ENCODE measurements at regions not wholly inside any gene's neighbourhood (a gene's known extent, or its start where the extent isn't known, plus 50 kb on each side); places are given as distances from the start of the nearest gene placed in this dataset.

GRCh38 chr6:18664401-18664800 is 277.3 kb downstream of the RNF144B start:
- Histone ChIP-seq H3K4me2 (no peak overlapping the region), H2AFZ (ENCODE audit: low read depth) (no peak overlapping the region), H3K27me3 (ENCODE audit: insufficient read depth) (no peaks in the 10 kb centered on the region), H3F3A (replicated peaks; ENCODE audit: insufficient read depth) (no peaks in the 10 kb centered on the region), H3K4me3 (ENCODE audit: low read depth in 2 of 2, low read length in 1 of 2) (no peak overlapping the region), H3K9ac (no peak overlapping the region), H3K9me2 (no peaks in the 10 kb centered on the region), H3K79me2 (ENCODE audit: insufficient read depth) (no peaks in the 10 kb centered on the region), H3K4me1 (ENCODE audit: control insufficient read depth in 1 of 2, insufficient read depth in 2 of 2, low read depth in 1 of 2, low read length in 1 of 2) (no peaks in the 10 kb centered on the region), H3K36me3 (replicated peaks in 1 of 2; ENCODE audit: control insufficient read depth in 1 of 2, insufficient read depth in 2 of 2, low read length in 1 of 2) (no peaks in the 10 kb centered on the region), H3K9me3 (no peaks in the 10 kb centered on the region), H4K20me1 (ENCODE audit: insufficient read depth) (no peaks in the 10 kb centered on the region), H3K27ac (ENCODE audit: low read depth in 2 of 2, low read length in 1 of 2) (no peak overlapping the region)
- 28% methylated on average over 5 of the region's 5 CpGs for WGBS (ENCODE audit: low lambda C conversion rate)
- no peak for TF ChIP-seq EP300 (IDR thresholded peaks at IDR 0.05; ENCODE audit: borderline replicate concordance in 1 of 2, low read depth in 1 of 2, low read length in 1 of 2)
- TF ChIP-seq TCF12 (IDR thresholded peaks at IDR 0.05) = no peak
- no peak for TF ChIP-seq CHD2 (IDR thresholded peaks at IDR 0.05; ENCODE audit: low read length, partially characterized antibody)
- no peak for TF ChIP-seq SIN3A (IDR thresholded peaks at IDR 0.05; ENCODE audit: borderline replicate concordance, low read depth, low read length)
- TF ChIP-seq RAD21 (IDR thresholded peaks at IDR 0.05; ENCODE audit: low read length) = no peak
- TF ChIP-seq GATA2 (CRISPR knock-in tag; IDR thresholded peaks at IDR 0.05) = no peak
- no peak for TF ChIP-seq CTCF (IDR thresholded peaks at IDR 0.05)
- no peak for TF ChIP-seq EZH2phosphoT487 (IDR thresholded peaks at IDR 0.05; ENCODE audit: borderline replicate concordance, low read depth)
- TF ChIP-seq USF1 (IDR thresholded peaks at IDR 0.05; ENCODE audit: borderline replicate concordance, low read depth) = no peak
- TF ChIP-seq JUND (IDR thresholded peaks at IDR 0.05) = no peak
- TF ChIP-seq FOXM1 (IDR thresholded peaks at IDR 0.05; ENCODE audit: low read depth) = no peak
- no peak for TF ChIP-seq MEF2A (IDR thresholded peaks at IDR 0.05; ENCODE audit: borderline replicate concordance, low read depth)
- no peak for TF ChIP-seq NRF1 (IDR thresholded peaks at IDR 0.05; ENCODE audit: low read depth, low read length)
- DNase-seq = no peak
- ChIA-PET POLR2A (no interaction called here), CTCF (no interaction called here)

GRCh38 chr6:18667612-18668011 is 280.5 kb downstream of the RNF144B start:
- Histone ChIP-seq H2AFZ (ENCODE audit: low read depth) (no peak overlapping the region), H3K36me3 (replicated peaks in 1 of 2; ENCODE audit: control insufficient read depth in 1 of 2, insufficient read depth in 2 of 2, low read length in 1 of 2) (no peaks in the 10 kb centered on the region), H3K4me3 (ENCODE audit: low read depth in 2 of 2, low read length in 1 of 2) (no peak overlapping the region), H3K27ac (ENCODE audit: low read depth in 2 of 2, low read length in 1 of 2) (no peak overlapping the region), H3K9me2 (no peaks in the 10 kb centered on the region), H3K4me1 (ENCODE audit: control insufficient read depth in 1 of 2, insufficient read depth in 2 of 2, low read depth in 1 of 2, low read length in 1 of 2) (no peaks in the 10 kb centered on the region), H3K79me2 (ENCODE audit: insufficient read depth) (no peaks in the 10 kb centered on the region), H4K20me1 (ENCODE audit: insufficient read depth) (no peaks in the 10 kb centered on the region), H3K9me3 (no peaks in the 10 kb centered on the region), H3K4me2 (no peak overlapping the region), H3K27me3 (ENCODE audit: insufficient read depth) (no peaks in the 10 kb centered on the region), H3K9ac (no peak overlapping the region), H3F3A (replicated peaks; ENCODE audit: insufficient read depth) (no peaks in the 10 kb centered on the region)
- POLR2A ChIA-PET = no interaction called here
- 9% methylated on average over 2 of the region's 2 CpGs for WGBS (ENCODE audit: low lambda C conversion rate)
- DNase-seq = no peak
- TF ChIP-seq REST (IDR thresholded peaks at IDR 0.05; ENCODE audit: low read depth, low read length) = no peak
- no peak for TF ChIP-seq EP300 (IDR thresholded peaks at IDR 0.05; ENCODE audit: borderline replicate concordance in 1 of 2, low read depth in 1 of 2, low read length in 1 of 2)
- no peak for TF ChIP-seq MEF2A (IDR thresholded peaks at IDR 0.05; ENCODE audit: borderline replicate concordance, low read depth)
- no peak for TF ChIP-seq MXI1 (IDR thresholded peaks at IDR 0.05; ENCODE audit: low read depth, low read length)
- no peak for TF ChIP-seq IRF3 (IDR thresholded peaks at IDR 0.05; ENCODE audit: low read depth, low read length)
- no peak for TF ChIP-seq ELF1 (IDR thresholded peaks at IDR 0.05)
- TF ChIP-seq SIN3A (IDR thresholded peaks at IDR 0.05; ENCODE audit: borderline replicate concordance, low read depth, low read length) = no peak
- no peak for TF ChIP-seq NRF1 (IDR thresholded peaks at IDR 0.05; ENCODE audit: low read depth, low read length)
- TF ChIP-seq SMC3 (IDR thresholded peaks at IDR 0.05; ENCODE audit: low read depth, low read length) = no peak
- no peak for TF ChIP-seq EZH2phosphoT487 (IDR thresholded peaks at IDR 0.05; ENCODE audit: borderline replicate concordance, low read depth)
- no peak for TF ChIP-seq YY1 (IDR thresholded peaks at IDR 0.05; ENCODE audit: low read depth)
- no peak for TF ChIP-seq FOXJ3 (CRISPR knock-in tag; IDR thresholded peaks at IDR 0.05)
- no peak for TF ChIP-seq TEAD4 (IDR thresholded peaks at IDR 0.05; ENCODE audit: borderline replicate concordance, insufficient read depth)
- no peak for TF ChIP-seq GABPA (IDR thresholded peaks at IDR 0.05; ENCODE audit: low read depth)
- TF ChIP-seq TCF12 (IDR thresholded peaks at IDR 0.05) = no peak
- CTCF ChIA-PET = no interaction called here
